ENCODE measurements at regions not wholly inside any gene's neighbourhood (a gene's known extent, or its start where the extent isn't known, plus 50 kb on each side); places are given as distances from the start of the nearest gene placed in this dataset.

GRCh38 chrX:5163663-5164062, 1065.0 kb downstream of the NLGN4X start:
- H3K4me3 ChIP-seq (ENCODE audit: low read length), result no peak overlapping the region
- intact Hi-C loops (cut with micrococcal nuclease), result no loop called here
- no peaks in the 10 kb centered on the region for H3K79me2 ChIP-seq (ENCODE audit: low read length)
- H3K4me2 ChIP-seq (ENCODE audit: low read length), result no peak overlapping the region
- DNase-seq (no peak), ATAC-seq (no peak)
- ChIA-PET CTCF (no interaction called here), POLR2A (ENCODE audit: unreplicated experiment) (no interaction called here)
- no TSS peak for BruUV-seq (replicated peaks)
- no peaks in the 10 kb centered on the region for H3K9me3 ChIP-seq (ENCODE audit: low read length)
- H4K20me1 ChIP-seq (ENCODE audit: low read length), result no peaks in the 10 kb centered on the region
- H3F3A ChIP-seq (ENCODE audit: low read length, unreplicated experiment), result no peaks in the 10 kb centered on the region
- peaks cover 13% of the 10 kb centered on the region; the same call in 1 of the 2 replicates for H3K27me3 ChIP-seq (ENCODE audit: low read length)
- H3K36me3 ChIP-seq (ENCODE audit: low read depth, low read length), result no peaks in the 10 kb centered on the region
- TF ChIP-seq CTCF (conservative IDR thresholded peaks at IDR 0.05; ENCODE audit: low read depth, low read length) (no peak), EZH2phosphoT487 (IDR thresholded peaks at IDR 0.05; ENCODE audit: borderline replicate concordance, low read length) (no peak), EZH2 (IDR thresholded peaks at IDR 0.05; ENCODE audit: low read length, unreplicated experiment) (no peak)
- no peaks in the 10 kb centered on the region for H3K9me2 ChIP-seq (replicated peaks; ENCODE audit: low read length)
- H3K4me1 ChIP-seq (ENCODE audit: insufficient read depth, low read length), result no peaks in the 10 kb centered on the region
- H3K27ac ChIP-seq (ENCODE audit: low read length), result no peak overlapping the region
- H2AFZ ChIP-seq (ENCODE audit: low read length), result no peak overlapping the region
- H3K9ac ChIP-seq (ENCODE audit: low read length), result no peak overlapping the region

GRCh38 chrX:5155301-5155700, 1073.4 kb downstream of the NLGN4X start:
- no peaks in the 10 kb centered on the region for H3K36me3 ChIP-seq (ENCODE audit: low read depth, low read length)
- no peak overlapping the region for H3K27ac ChIP-seq (ENCODE audit: low read length)
- intact Hi-C loops (cut with micrococcal nuclease), result no loop called here
- CTCF ChIA-PET, result no interaction called here
- 0 out of 2 replicates have a peak, but pooled peaks cover 12% of the 10 kb centered on the region for H3K27me3 ChIP-seq (ENCODE audit: low read length)
- H3F3A ChIP-seq (ENCODE audit: low read length, unreplicated experiment), result no peaks in the 10 kb centered on the region
- ATAC-seq (no peak), DNase-seq (no peak)
- no peaks in the 10 kb centered on the region for H3K9me3 ChIP-seq (ENCODE audit: low read length)
- no peak overlapping the region for H2AFZ ChIP-seq (ENCODE audit: low read length)
- H4K20me1 ChIP-seq (ENCODE audit: low read length), result no peaks in the 10 kb centered on the region
- POLR2A ChIA-PET (ENCODE audit: unreplicated experiment), result no interaction called here
- H3K4me2 ChIP-seq (ENCODE audit: low read length), result no peak overlapping the region
- H3K4me3 ChIP-seq (ENCODE audit: low read length), result no peak overlapping the region
- no peaks in the 10 kb centered on the region for H3K4me1 ChIP-seq (ENCODE audit: insufficient read depth, low read length)
- no peaks in the 10 kb centered on the region for H3K9me2 ChIP-seq (replicated peaks; ENCODE audit: low read length)
- no peak overlapping the region for H3K9ac ChIP-seq (ENCODE audit: low read length)
- TF ChIP-seq CTCF (conservative IDR thresholded peaks at IDR 0.05; ENCODE audit: low read depth, low read length) (no peak), EZH2phosphoT487 (IDR thresholded peaks at IDR 0.05; ENCODE audit: borderline replicate concordance, low read length) (no peak), EZH2 (IDR thresholded peaks at IDR 0.05; ENCODE audit: low read length, unreplicated experiment) (no peak)
- H3K79me2 ChIP-seq (ENCODE audit: low read length), result no peaks in the 10 kb centered on the region
- no TSS peak for BruUV-seq (replicated peaks)

- no TSS peak for BruUV-seq (replicated peaks)
- ChIA-PET CTCF (no interaction called here), POLR2A (ENCODE audit: unreplicated experiment) (no interaction called here)
- no peaks in the 10 kb centered on the region for H3F3A ChIP-seq (ENCODE audit: low read length, unreplicated experiment)
- H3K4me2 ChIP-seq (ENCODE audit: low read length), result no peak overlapping the region
- no peaks in the 10 kb centered on the region for H3K36me3 ChIP-seq (ENCODE audit: low read depth, low read length)
- no peak overlapping the region for H2AFZ ChIP-seq (ENCODE audit: low read length)
- DNase-seq, result no peak
- no peak for ATAC-seq
- no peak overlapping the region for H3K9ac ChIP-seq (ENCODE audit: low read length)
- TF ChIP-seq EZH2 (IDR thresholded peaks at IDR 0.05; ENCODE audit: low read length, unreplicated experiment) (no peak), CTCF (conservative IDR thresholded peaks at IDR 0.05; ENCODE audit: low read depth, low read length) (no peak)
- no peak overlapping the region for H3K4me3 ChIP-seq (ENCODE audit: low read length)
- no peaks in the 10 kb centered on the region for H4K20me1 ChIP-seq (ENCODE audit: low read length)
- no peaks in the 10 kb centered on the region for H3K4me1 ChIP-seq (ENCODE audit: insufficient read depth, low read length)
- H3K9me2 ChIP-seq (replicated peaks; ENCODE audit: low read length), result no peaks in the 10 kb centered on the region
- H3K9me3 ChIP-seq (ENCODE audit: low read length), result no peaks in the 10 kb centered on the region
- peaks cover 30% of the 10 kb centered on the region; the same call in 1 of the 2 replicates for H3K27me3 ChIP-seq (ENCODE audit: low read length)
- H3K27ac ChIP-seq (ENCODE audit: low read length), result no peak overlapping the region
- intact Hi-C loops (cut with micrococcal nuclease), result no loop called here
- H3K79me2 ChIP-seq (ENCODE audit: low read length), result no peaks in the 10 kb centered on the region
Measured at GRCh38 chrX:5145957-5146356, 1082.7 kb downstream of the NLGN4X start.
